ENCODE measurements at regions not wholly inside any gene's neighbourhood (a gene's known extent, or its start where the extent isn't known, plus 50 kb on each side); places are given as distances from the start of the nearest gene placed in this dataset.

DNA sequence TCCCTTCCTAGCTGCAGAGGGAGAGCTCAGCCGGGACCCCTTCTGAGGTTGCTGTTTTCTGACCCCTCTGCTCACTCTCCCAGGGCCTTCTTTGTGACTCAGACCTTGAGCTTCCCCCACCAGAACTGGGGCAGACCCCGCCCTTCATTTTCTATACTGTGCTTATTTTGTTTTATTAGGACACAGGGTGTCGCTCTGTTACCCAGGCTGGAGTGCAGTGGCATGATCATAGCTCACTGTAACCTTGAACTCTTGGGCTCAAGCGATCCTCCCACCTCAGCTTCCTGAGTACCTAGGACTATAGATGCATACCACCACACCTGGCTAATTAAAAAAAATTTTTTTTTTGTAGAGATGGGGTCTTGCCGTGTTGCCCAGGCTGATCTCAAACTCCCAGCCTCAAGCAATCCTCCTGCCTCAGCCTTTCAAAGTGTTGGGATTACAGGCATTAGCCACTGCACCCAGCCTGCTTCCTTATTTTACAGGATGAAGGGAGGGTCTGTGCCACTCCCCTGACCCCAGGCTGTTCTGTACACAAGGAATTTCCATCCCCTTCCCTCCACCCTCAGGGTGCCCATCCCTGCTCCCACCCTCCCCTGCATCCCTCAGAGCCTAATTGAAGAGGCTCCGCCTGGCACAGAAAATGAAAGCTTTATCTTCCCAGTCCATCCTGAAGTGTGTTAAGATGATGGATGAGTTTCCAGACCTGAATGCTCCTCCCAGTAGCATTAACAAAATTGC, 195.2 kb upstream of the POU3F1 start:
- Histone ChIP-seq H3K9me3 (ENCODE audit: low read depth) (no peaks in the 10 kb centered on the region), H3K36me3 (no peaks in the 10 kb centered on the region), H3K27ac (no peak overlapping the region), H3K4me1 (ENCODE audit: low read depth) (peaks cover 2% of the 10 kb centered on the region), H3K4me3 (no peak overlapping the region), H3K27me3 (no peaks in the 10 kb centered on the region)
- DNase-seq (ENCODE audit: low read depth in 1 of 2, low spot score in 1 of 2): no peak
- TF ChIP-seq CTCF (IDR thresholded peaks at IDR 0.05; ENCODE audit: low read depth, low read length): no peak

DNA sequence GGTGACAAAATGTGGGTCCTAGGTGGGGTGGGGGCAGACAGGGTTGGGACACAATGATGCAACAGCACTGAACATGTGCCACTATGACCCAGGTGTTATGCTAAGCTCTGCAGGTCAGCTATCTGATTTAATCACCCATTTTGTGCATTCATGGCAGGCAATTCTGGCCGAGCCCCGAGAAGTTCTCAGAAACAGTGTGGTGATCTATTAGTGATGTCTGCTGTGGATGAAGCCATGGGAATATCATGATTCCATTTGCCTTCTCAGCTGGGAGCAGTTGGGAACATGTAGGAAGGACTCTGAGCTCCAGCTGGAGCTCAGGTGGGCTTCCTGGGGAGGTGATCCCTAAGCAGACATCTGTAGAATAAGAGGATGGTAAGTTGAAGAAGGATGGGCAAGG, 194.0 kb upstream of the POU3F1 start:
- no peak overlapping the region for H3K4me3 ChIP-seq
- H3K9me3 ChIP-seq (ENCODE audit: low read depth): no peaks in the 10 kb centered on the region
- H3K4me1 ChIP-seq (ENCODE audit: low read depth): no peaks in the 10 kb centered on the region
- H3K27me3 ChIP-seq: no peaks in the 10 kb centered on the region
- H3K27ac ChIP-seq: no peak overlapping the region
- DNase-seq (ENCODE audit: low read depth in 1 of 2, low spot score in 1 of 2): no peak
- H3K36me3 ChIP-seq: no peaks in the 10 kb centered on the region
- TF ChIP-seq CTCF (IDR thresholded peaks at IDR 0.05; ENCODE audit: low read depth, low read length): no peak

GRCh38 chr1:38239258-38239835, 192.8 kb upstream of the POU3F1 start:
- no peak for DNase-seq (ENCODE audit: low read depth in 1 of 2, low spot score in 1 of 2)
- Histone ChIP-seq H3K27me3 (no peaks in the 10 kb centered on the region), H3K9me3 (ENCODE audit: low read depth) (no peaks in the 10 kb centered on the region), H3K27ac (no peak overlapping the region), H3K4me3 (no peak overlapping the region), H3K36me3 (no peaks in the 10 kb centered on the region), H3K4me1 (ENCODE audit: low read depth) (no peaks in the 10 kb centered on the region)
- no peak for TF ChIP-seq CTCF (IDR thresholded peaks at IDR 0.05; ENCODE audit: low read depth, low read length)

DNA sequence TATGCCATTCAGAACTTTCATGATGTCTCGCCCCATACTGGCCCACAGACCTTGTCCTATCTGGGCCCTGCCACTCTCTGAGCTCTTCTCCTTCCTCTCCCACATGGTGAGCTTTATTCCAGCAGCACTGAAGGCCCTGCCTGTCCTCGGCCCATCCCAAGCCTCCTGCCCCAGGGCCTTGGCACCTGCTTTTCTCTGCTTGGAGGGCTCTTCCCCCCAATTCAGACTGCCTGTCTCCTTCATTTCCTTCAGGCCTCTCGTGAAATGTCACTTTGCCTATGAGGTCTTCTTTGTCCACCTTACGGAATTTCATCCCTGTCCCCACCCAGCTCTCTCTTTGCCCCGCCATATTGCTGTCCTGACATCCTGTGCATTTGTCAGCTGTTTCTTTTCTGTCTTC, 191.7 kb upstream of the POU3F1 start:
- Histone ChIP-seq H3K9me3 (ENCODE audit: low read depth) (no peaks in the 10 kb centered on the region), H3K36me3 (no peaks in the 10 kb centered on the region), H3K4me1 (ENCODE audit: low read depth) (no peaks in the 10 kb centered on the region), H3K4me3 (no peak overlapping the region), H3K27ac (no peak overlapping the region), H3K27me3 (no peaks in the 10 kb centered on the region)
- DNase-seq (ENCODE audit: low read depth in 1 of 2, low spot score in 1 of 2): no peak
- TF ChIP-seq CTCF (IDR thresholded peaks at IDR 0.05; ENCODE audit: low read depth, low read length): no peak

DNA sequence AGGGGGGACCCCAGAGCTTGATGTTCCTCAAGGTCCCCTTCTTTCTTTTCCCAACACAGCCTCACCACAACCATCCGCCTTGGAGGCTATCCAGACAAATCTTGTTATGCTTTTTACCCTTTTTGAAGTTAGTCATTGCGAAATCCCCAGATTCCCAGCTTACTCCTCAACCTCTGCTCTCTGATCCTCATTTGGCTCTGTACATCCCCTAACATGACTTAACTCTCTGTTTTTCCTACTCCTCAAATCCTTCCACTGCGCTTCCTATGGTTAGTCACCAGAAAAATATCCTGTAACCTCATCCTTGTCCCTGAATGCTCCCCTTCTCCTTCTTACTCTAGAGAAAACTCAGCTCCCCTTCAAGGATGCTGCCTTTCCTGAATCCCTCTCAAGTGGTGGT, 189.1 kb upstream of the POU3F1 start:
- H3K4me1 ChIP-seq (ENCODE audit: low read depth): no peaks in the 10 kb centered on the region
- TF ChIP-seq CTCF (IDR thresholded peaks at IDR 0.05; ENCODE audit: low read depth, low read length): no peak
- H3K9me3 ChIP-seq (ENCODE audit: low read depth): no peaks in the 10 kb centered on the region
- peak in 1 of 2 donors; percentile 79 for DNase-seq (ENCODE audit: low read depth in 1 of 2, low spot score in 1 of 2)
- no peaks in the 10 kb centered on the region for H3K36me3 ChIP-seq
- H3K27ac ChIP-seq: no peak overlapping the region
- no peaks in the 10 kb centered on the region for H3K27me3 ChIP-seq
- H3K4me3 ChIP-seq: no peak overlapping the region

Measured in cardiac muscle cell (in vitro differentiated cells and primary cell).